H1 (cell line): ENCODE measurements at regions not wholly inside any gene's neighbourhood (a gene's known extent, or its start where the extent isn't known, plus 50 kb on each side); places are given as distances from the start of the nearest gene placed in this dataset.

Experiments used
- BRCA1 ChIP-seq: IDR thresholded peaks from 2 replicates; pipeline ENCODE4 v1.6.1; 2012; ENCODE audit warnings: low read depth, low read length, improper control_type of control experiment
- CHD7 ChIP-seq: fragments of 300-600 bp; sonication (generic); IDR thresholded peaks from 2 replicates; pipeline ENCODE4 v1.7.1; 2012; ENCODE audit warnings: low read length, moderate library complexity, mild to moderate bottlenecking, inconsistent platforms; ENCODE audit not compliant: insufficient replicate concordance
- EGR1 ChIP-seq: IDR thresholded peaks from 2 replicates; pipeline ENCODE4 v1.6.1; 2011; ENCODE audit warnings: low read depth, low read length, borderline replicate concordance
- JUN ChIP-seq: IDR thresholded peaks from 2 replicates; pipeline ENCODE4 v1.6.1; 2011; ENCODE audit warnings: low read depth, mild to moderate bottlenecking, improper control_type of control experiment, low read length
- MAX ChIP-seq: IDR thresholded peaks from 2 replicates; pipeline ENCODE4 v1.6.1; 2012; ENCODE audit warnings: inconsistent platforms
- NANOG ChIP-seq: IDR thresholded peaks from 2 replicates; pipeline ENCODE4 v1.6.1; 2011; ENCODE audit warnings: low read length, low read depth, mild to moderate bottlenecking, inconsistent platforms; ENCODE audit not compliant: insufficient read depth, poor library complexity, severe bottlenecking
- PHF8 ChIP-seq: fragments of 200-600 bp; sonication (generic); conservative IDR thresholded peaks from 2 replicates; pipeline ENCODE4 v1.7.1; 2012; ENCODE audit warnings: low read depth, mild to moderate bottlenecking, inconsistent platforms, low read length, moderate library complexity
- RNF2 ChIP-seq: fragments of 200-900, 300-1000 bp; sonication (generic); IDR thresholded peaks from 2 replicates; pipeline ENCODE4 v1.7.1; 2016; ENCODE audit warnings: borderline replicate concordance, low read depth, mild to moderate bottlenecking, antibody characterized with exemption, low read length; ENCODE audit not compliant: poor library complexity, severe bottlenecking; ENCODE audit errors: missing control alignments
- YY1 ChIP-seq: IDR thresholded peaks from 2 replicates; pipeline ENCODE4 v1.6.1; 2011; ENCODE audit warnings: low read depth, mild to moderate bottlenecking, low read length
- TF ChIP-seq, protein P1 (sequence below): IDR thresholded peaks from 2 replicates; pipeline ENCODE4 v1.6.1; 2011; ENCODE audit warnings: low read length, improper control_type of control experiment

DNA sequence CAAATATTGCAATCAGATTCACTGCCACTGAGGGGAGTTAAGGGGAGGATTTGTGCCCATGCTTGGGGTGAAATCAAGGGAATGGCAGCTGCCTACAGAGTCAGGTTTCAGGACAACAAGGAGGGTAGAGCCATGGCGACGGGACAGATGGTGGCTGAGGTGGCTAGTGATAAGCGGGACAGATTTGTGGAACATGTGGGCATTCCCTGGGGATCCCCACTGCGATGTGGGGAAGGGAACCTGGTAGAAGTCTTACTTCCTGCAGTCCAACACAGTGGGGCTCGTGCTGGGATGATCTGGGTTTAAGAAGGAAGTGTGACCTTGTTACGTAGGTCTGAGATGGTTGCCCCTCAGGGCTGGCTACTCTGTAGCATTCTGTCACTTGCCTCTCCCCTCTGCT is 292.0 kb upstream of the JARID2 start (continued):
- TF ChIP-seq CHD7 (no peak), RNF2 (no peak), NANOG (no peak), BRCA1 (no peak), EGR1 (no peak), PHF8 (no peak), YY1 (no peak), JUN (no peak), MAX (no peak)
- TF ChIP-seq, protein P1, sequence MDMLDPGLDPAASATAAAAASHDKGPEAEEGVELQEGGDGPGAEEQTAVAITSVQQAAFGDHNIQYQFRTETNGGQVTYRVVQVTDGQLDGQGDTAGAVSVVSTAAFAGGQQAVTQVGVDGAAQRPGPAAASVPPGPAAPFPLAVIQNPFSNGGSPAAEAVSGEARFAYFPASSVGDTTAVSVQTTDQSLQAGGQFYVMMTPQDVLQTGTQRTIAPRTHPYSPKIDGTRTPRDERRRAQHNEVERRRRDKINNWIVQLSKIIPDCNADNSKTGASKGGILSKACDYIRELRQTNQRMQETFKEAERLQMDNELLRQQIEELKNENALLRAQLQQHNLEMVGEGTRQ, result no peak
